Embryonic facial prominence (tissue), 1 donor: ENCODE measurements at regions not wholly inside any gene's neighbourhood (a gene's known extent, or its start where the extent isn't known, plus 50 kb on each side); places are given as distances from the start of the nearest gene placed in this dataset.
A peak's percentile ranks its signal among the peaks of the same experiment; 100 is the strongest.

Experiments
- DNase-seq: peaks from one replicate; pipeline ENCODE4 v3.0.0-alpha.2; 2016; ENCODE audit errors: extremely low spot score

- peak; percentile 64 for DNase-seq
Measured at GRCh38 chr18:11553098-11553940, 56.1 kb upstream of the SLC35G4 start.

- no peak for DNase-seq
Measured at GRCh38 chr18:11548916-11549551, 60.4 kb upstream of the SLC35G4 start.

GRCh38 chr18:11548396-11548795 is 61.0 kb upstream of the SLC35G4 start:
- no peak for DNase-seq

GRCh38 chr18:11544060-11544633 is 65.2 kb upstream of the SLC35G4 start:
- no peak for DNase-seq

- no peak for DNase-seq
Measured at GRCh38 chr18:11541179-11541578, 68.2 kb upstream of the SLC35G4 start.

- no peak for DNase-seq
Measured at GRCh38 chr18:11533942-11534496, 75.4 kb upstream of the SLC35G4 start.

GRCh38 chr18:11533513-11533890 is 75.9 kb upstream of the SLC35G4 start:
- no peak for DNase-seq

- no peak for DNase-seq
Measured at GRCh38 chr18:11532758-11533512, 76.5 kb upstream of the SLC35G4 start.

GRCh38 chr18:11529081-11529480 is 80.3 kb upstream of the SLC35G4 start:
- no peak for DNase-seq

- no peak for DNase-seq
Measured at GRCh38 chr18:11526675-11527074, 82.7 kb upstream of the SLC35G4 start.

- DNase-seq = no peak
Measured at GRCh38 chr18:11523804-11524203, 85.6 kb upstream of the SLC35G4 start.

- no peak for DNase-seq
Measured at GRCh38 chr18:11522992-11523391, 86.4 kb upstream of the SLC35G4 start.

- no peak for DNase-seq
Measured at GRCh38 chr18:11521853-11522252, 87.5 kb upstream of the SLC35G4 start.

GRCh38 chr18:11520536-11520935 is 88.9 kb upstream of the SLC35G4 start:
- no peak for DNase-seq

GRCh38 chr18:11518788-11519685 is 90.4 kb upstream of the SLC35G4 start:
- DNase-seq = no peak

GRCh38 chr18:11517704-11518103 is 91.7 kb upstream of the SLC35G4 start:
- no peak for DNase-seq

GRCh38 chr18:11516751-11517503 is 92.5 kb upstream of the SLC35G4 start:
- DNase-seq = no peak

- DNase-seq = no peak
Measured at GRCh38 chr18:11514267-11514666, 95.1 kb upstream of the SLC35G4 start.

GRCh38 chr18:11512096-11513025 is 97.0 kb upstream of the SLC35G4 start:
- DNase-seq = no peak
